ENCODE measurements at regions not wholly inside any gene's neighbourhood (a gene's known extent, or its start where the extent isn't known, plus 50 kb on each side); places are given as distances from the start of the nearest gene placed in this dataset.

- TF ChIP-seq, protein P1, sequence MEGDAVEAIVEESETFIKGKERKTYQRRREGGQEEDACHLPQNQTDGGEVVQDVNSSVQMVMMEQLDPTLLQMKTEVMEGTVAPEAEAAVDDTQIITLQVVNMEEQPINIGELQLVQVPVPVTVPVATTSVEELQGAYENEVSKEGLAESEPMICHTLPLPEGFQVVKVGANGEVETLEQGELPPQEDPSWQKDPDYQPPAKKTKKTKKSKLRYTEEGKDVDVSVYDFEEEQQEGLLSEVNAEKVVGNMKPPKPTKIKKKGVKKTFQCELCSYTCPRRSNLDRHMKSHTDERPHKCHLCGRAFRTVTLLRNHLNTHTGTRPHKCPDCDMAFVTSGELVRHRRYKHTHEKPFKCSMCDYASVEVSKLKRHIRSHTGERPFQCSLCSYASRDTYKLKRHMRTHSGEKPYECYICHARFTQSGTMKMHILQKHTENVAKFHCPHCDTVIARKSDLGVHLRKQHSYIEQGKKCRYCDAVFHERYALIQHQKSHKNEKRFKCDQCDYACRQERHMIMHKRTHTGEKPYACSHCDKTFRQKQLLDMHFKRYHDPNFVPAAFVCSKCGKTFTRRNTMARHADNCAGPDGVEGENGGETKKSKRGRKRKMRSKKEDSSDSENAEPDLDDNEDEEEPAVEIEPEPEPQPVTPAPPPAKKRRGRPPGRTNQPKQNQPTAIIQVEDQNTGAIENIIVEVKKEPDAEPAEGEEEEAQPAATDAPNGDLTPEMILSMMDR (conservative IDR thresholded peaks at IDR 0.05; ENCODE audit: low read depth, low read length): no peak
- no peak for DNase-seq (ENCODE audit: low read depth)
- no peak overlapping the region for H3K4me3 ChIP-seq (ENCODE audit: low read length)
These were observed 119.8 kb downstream of the ZNF330 start for GRCh38 chr4:141340458-141340857.

DNA sequence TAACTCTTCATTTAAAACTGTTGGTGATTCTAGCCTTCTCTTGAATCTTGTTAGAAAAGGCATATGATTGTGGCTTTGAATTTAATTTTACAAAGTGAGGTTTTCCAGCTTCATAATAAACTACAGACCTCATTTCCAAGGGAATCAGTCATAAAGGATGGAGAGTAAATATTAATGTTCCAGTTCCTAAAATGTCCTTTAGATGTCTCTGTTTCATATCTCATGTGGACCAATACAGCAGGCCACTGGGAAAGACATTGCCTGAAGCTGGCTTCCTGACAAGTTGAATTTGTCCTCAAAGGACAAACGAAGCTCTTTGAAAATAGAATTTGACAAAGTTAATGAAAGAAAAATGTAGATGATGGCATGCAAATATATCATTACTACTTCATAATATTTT is 125.4 kb downstream of the ZNF330 start:
- TF ChIP-seq, protein P1 (conservative IDR thresholded peaks at IDR 0.05; ENCODE audit: low read depth, low read length): peak; percentile 53
- no peak overlapping the region for H3K4me3 ChIP-seq (ENCODE audit: low read length)
- no peak for DNase-seq (ENCODE audit: low read depth)

DNA sequence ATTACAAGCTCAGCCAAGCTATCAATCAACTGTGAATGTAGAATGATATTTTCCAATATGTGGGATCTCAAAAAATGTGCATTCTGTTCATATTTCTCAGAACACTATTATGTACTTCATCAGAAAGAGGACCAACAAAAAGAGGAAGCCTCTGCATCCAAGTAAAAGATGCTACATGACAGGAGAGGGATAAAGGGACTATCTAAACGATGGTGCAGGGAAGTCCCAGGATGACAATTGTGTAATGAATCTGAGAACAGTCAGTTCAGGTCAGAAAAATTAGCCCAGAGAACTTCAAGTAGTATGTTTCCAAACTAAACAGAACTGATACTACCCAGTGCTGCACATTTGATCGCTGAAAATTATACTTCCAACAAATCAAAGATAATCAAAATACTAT is 127.0 kb downstream of the ZNF330 start:
- no peak overlapping the region for H3K4me3 ChIP-seq (ENCODE audit: low read length)
- DNase-seq (ENCODE audit: low read depth): no peak
- TF ChIP-seq, protein P1 (conservative IDR thresholded peaks at IDR 0.05; ENCODE audit: low read depth, low read length): no peak

- no peak overlapping the region for H3K4me3 ChIP-seq (ENCODE audit: low read length)
- TF ChIP-seq, protein P1 (conservative IDR thresholded peaks at IDR 0.05; ENCODE audit: low read depth, low read length): no peak
- DNase-seq (ENCODE audit: low read depth): no peak
These were observed 127.4 kb downstream of the ZNF330 start for GRCh38 chr4:141348125-141348524.

- TF ChIP-seq, protein P1 (conservative IDR thresholded peaks at IDR 0.05; ENCODE audit: low read depth, low read length): no peak
- H3K4me3 ChIP-seq (ENCODE audit: low read length): no peak overlapping the region
- DNase-seq (ENCODE audit: low read depth): no peak
These were observed 127.9 kb downstream of the ZNF330 start for GRCh38 chr4:141348573-141348972.

- DNase-seq (ENCODE audit: low read depth): no peak
These were observed 128.5 kb downstream of the ZNF330 start for GRCh38 chr4:141349236-141349635.

More at GRCh38 chr4:141349236-141349635, 128.5 kb downstream of the ZNF330 start:
- H3K4me3 ChIP-seq (ENCODE audit: low read length): no peak overlapping the region
- TF ChIP-seq, protein P1 (conservative IDR thresholded peaks at IDR 0.05; ENCODE audit: low read depth, low read length): no peak
